GM23338 (cell line): ENCODE measurements at regions not wholly inside any gene's neighbourhood (a gene's known extent, or its start where the extent isn't known, plus 50 kb on each side); places are given as distances from the start of the nearest gene placed in this dataset.

Source experiments
- ATAC-seq: fragments of 200-7000 bp; cut with Tn5 transposase; 3 replicates; pipeline ENCODE4 v1.9.1; 2020
- DNase-seq: peaks from one replicate; pipeline ENCODE4 v3.0.0-alpha.2; 2015; ENCODE audit warnings: low spot score
- H2AFZ ChIP-seq: fragments of 200-600 bp; sonication (generic); 2 replicates; pipeline ENCODE4 v1.8.0; 2016; ENCODE audit warnings: antibody characterized with exemption, mild to moderate bottlenecking, moderate library complexity
- H3F3A ChIP-seq: fragments of 200-600 bp; sonication (generic); replicated peaks from 2 replicates; pipeline ENCODE4 v1.8.0; 2017; ENCODE audit warnings: antibody characterized with exemption, mixed run types, low read depth
- H3K27ac ChIP-seq: fragments of 200-600 bp; sonication (generic); 2 replicates; pipeline ENCODE4 v1.6.1; 2016; ENCODE audit warnings: low read depth
- H3K27me3 ChIP-seq: fragments of 200-600 bp; sonication (generic); 2 replicates; pipeline ENCODE4 v1.8.0; 2016; ENCODE audit warnings: mild to moderate bottlenecking, mixed run types, moderate library complexity; ENCODE audit not compliant: insufficient read depth
- H3K36me3 ChIP-seq: fragments of 200-600 bp; sonication (generic); 2 replicates; pipeline ENCODE4 v1.8.0; 2016; ENCODE audit warnings: mild to moderate bottlenecking; ENCODE audit not compliant: insufficient read depth
- H3K4me1 ChIP-seq: fragments of 200-600 bp; sonication (generic); 2 replicates; pipeline ENCODE4 v1.8.0; 2016; ENCODE audit warnings: mild to moderate bottlenecking, moderate library complexity; ENCODE audit not compliant: insufficient read depth
- H3K4me2 ChIP-seq: fragments of 200-600 bp; sonication (generic); 2 replicates; pipeline ENCODE4 v1.7.1; 2017; ENCODE audit warnings: mixed run types
- H3K4me3 ChIP-seq: fragments of 200-600 bp; sonication (generic); 2 replicates; pipeline ENCODE4 v1.6.1; 2016; ENCODE audit warnings: mixed run types
- H3K79me2 ChIP-seq: fragments of 200-600 bp; sonication (generic); replicated peaks from 2 replicates; pipeline ENCODE4 v1.8.0; 2017; ENCODE audit warnings: mild to moderate bottlenecking; ENCODE audit not compliant: insufficient read depth
- H3K9me2 ChIP-seq: fragments of 200-600 bp; sonication (generic); 2 replicates; pipeline ENCODE4 v1.8.0; 2017; ENCODE audit not compliant: insufficient read depth
- H4K20me1 ChIP-seq: fragments of 200-600 bp; sonication (generic); replicated peaks from 2 replicates; pipeline ENCODE4 v1.8.0; 2017; ENCODE audit warnings: mild to moderate bottlenecking; ENCODE audit not compliant: insufficient read depth
- H3K27ac Mint-ChIP-seq: 2 replicates; pipeline ENCODE4 v1.8.0; 2020; ENCODE audit warnings: inconsistent platforms, mild to moderate bottlenecking, moderate library complexity, mixed read lengths
- H3K27me3 Mint-ChIP-seq: 3 replicates; pipeline ENCODE4 v1.8.0; 2022; ENCODE audit warnings: low read depth, mild to moderate bottlenecking, moderate library complexity, mixed read lengths, inconsistent platforms; ENCODE audit not compliant: insufficient read depth, poor library complexity
- H3K36me3 Mint-ChIP-seq: 3 replicates; pipeline ENCODE4 v1.8.0; 2021; ENCODE audit warnings: low read depth, mild to moderate bottlenecking, inconsistent platforms, moderate library complexity, mixed read lengths
- H3K4me1 Mint-ChIP-seq: 3 replicates; pipeline ENCODE4 v1.8.0; 2020; ENCODE audit warnings: mild to moderate bottlenecking, inconsistent platforms, mixed read lengths
- H3K4me3 Mint-ChIP-seq: 3 replicates; pipeline ENCODE4 v1.8.0; 2021; ENCODE audit warnings: moderate library complexity, mild to moderate bottlenecking, inconsistent platforms, mixed read lengths
- H3K9me3 Mint-ChIP-seq: 3 replicates; pipeline ENCODE4 v1.8.0; 2020; ENCODE audit warnings: moderate library complexity, mild to moderate bottlenecking, inconsistent platforms, mixed read lengths
- CREB1 ChIP-seq: fragments of 250-450 bp; sonication (Bioruptor Pico); IDR thresholded peaks from 2 replicates; pipeline ENCODE4 v1.5.0; 2020; ENCODE audit warnings: low read depth, mild to moderate bottlenecking, moderate library complexity
- EZH2 ChIP-seq: fragments of 200-600 bp; sonication (generic); IDR thresholded peaks from one replicate; pipeline ENCODE4 v1.8.0; 2017; ENCODE audit warnings: antibody characterized with exemption, mild to moderate bottlenecking, low read depth; ENCODE audit not compliant: unreplicated experiment
- EZH2phosphoT487 ChIP-seq: fragments of 200-600 bp; sonication (generic); IDR thresholded peaks from one replicate; pipeline ENCODE4 v1.8.1; 2018; ENCODE audit warnings: antibody characterized with exemption; ENCODE audit not compliant: unreplicated experiment
- JUNB ChIP-seq: IDR thresholded peaks from one replicate; pipeline ENCODE4 v1.6.1; 2016; ENCODE audit warnings: antibody characterized with exemption; ENCODE audit not compliant: unreplicated experiment
- NANOG ChIP-seq: IDR thresholded peaks from 2 replicates; pipeline ENCODE4 v1.6.1; 2016; ENCODE audit warnings: antibody characterized with exemption, borderline replicate concordance
- POLR2AphosphoS5 ChIP-seq: IDR thresholded peaks from 2 replicates; pipeline ENCODE4 v1.6.1; 2016; ENCODE audit warnings: antibody characterized with exemption, low read depth
- REST ChIP-seq: IDR thresholded peaks from one replicate; pipeline ENCODE4 v1.6.1; 2018; ENCODE audit warnings: antibody characterized with exemption; ENCODE audit not compliant: unreplicated experiment
- STAT1 ChIP-seq: IDR thresholded peaks from one replicate; pipeline ENCODE4 v1.6.1; 2016; ENCODE audit warnings: antibody characterized with exemption; ENCODE audit not compliant: unreplicated experiment
- ZNF114 ChIP-seq: fragments of 250-450 bp; sonication (Bioruptor Pico); IDR thresholded peaks from 2 replicates; pipeline ENCODE4 v1.5.0; 2020; ENCODE audit warnings: mild to moderate bottlenecking, moderate library complexity
- ZNF331 ChIP-seq: fragments of 250-450 bp; sonication (Bioruptor Pico); IDR thresholded peaks from 2 replicates; pipeline ENCODE4 v1.5.0; 2020; ENCODE audit warnings: low read depth, mild to moderate bottlenecking, moderate library complexity
- TF ChIP-seq, protein P1 (sequence below), 2 experiments: fragments of 200-600 bp in 1 of 2; sonication (generic) in 1 of 2; conservative IDR thresholded peaks; 2 replicates each; pipeline versions ENCODE4 v1.5.1 to v1.6.1; 2016 to 2017; ENCODE audit warnings: antibody characterized with exemption in 2 of 2, low read depth in 2 of 2, mild to moderate bottlenecking in 2 of 2, moderate library complexity in 1 of 2
- TF ChIP-seq, protein P2 (sequence below): fragments of 250-450 bp; sonication (Bioruptor Pico); IDR thresholded peaks from 2 replicates; pipeline ENCODE4 v1.5.0; 2020; ENCODE audit warnings: mild to moderate bottlenecking, moderate library complexity
- TF ChIP-seq, protein P3 (sequence below): IDR thresholded peaks from 2 replicates; pipeline ENCODE4 v1.6.1; 2016; ENCODE audit warnings: antibody characterized with exemption

DNA sequence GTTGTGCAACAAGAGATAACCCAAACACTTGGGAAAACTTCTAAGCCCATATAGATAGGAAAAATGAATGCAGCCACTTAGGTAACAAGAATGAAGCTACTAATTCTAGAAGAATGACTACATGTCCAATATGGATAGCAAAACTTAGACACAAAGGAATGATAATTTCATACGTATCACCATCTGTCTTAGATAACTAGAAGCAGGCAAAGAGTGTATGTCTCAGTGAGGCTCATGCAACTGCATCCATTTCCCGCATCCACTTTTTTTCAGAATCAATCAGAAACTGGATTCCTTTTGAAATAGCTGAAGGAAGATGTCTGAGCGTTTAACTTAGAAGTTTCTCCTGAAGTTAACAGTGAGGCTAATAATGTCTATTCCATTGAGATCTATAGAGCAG, 408.7 kb upstream of the PITX2 start:
- Histone ChIP-seq H3F3A (no peaks in the 10 kb centered on the region), H3K27ac (no peak overlapping the region), H3K9me2 (no peaks in the 10 kb centered on the region), H3K36me3 (no peaks in the 10 kb centered on the region), H3K27me3 (no peaks in the 10 kb centered on the region), H4K20me1 (no peaks in the 10 kb centered on the region), H3K4me3 (no peak overlapping the region), H2AFZ (no peak overlapping the region), H3K79me2 (no peaks in the 10 kb centered on the region), H3K4me2 (no peak overlapping the region), H3K4me1 (no peaks in the 10 kb centered on the region)
- H3K4me1 Mint-ChIP-seq: peaks cover 8% of the 10 kb centered on the region; the same call in 2 of the 3 replicates
- DNase-seq (no peak), ATAC-seq (no peak)
- no peak overlapping the region for H3K27ac Mint-ChIP-seq
- TF ChIP-seq STAT1 (no peak), EZH2 (no peak), REST (no peak), JUNB (no peak), ZNF114 (CRISPR knock-in tag) (no peak), ZNF331 (CRISPR knock-in tag) (no peak), NANOG (no peak), POLR2AphosphoS5 (no peak), EZH2phosphoT487 (no peak), CREB1 (CRISPR knock-in tag) (no peak)
- TF ChIP-seq, protein P1, sequence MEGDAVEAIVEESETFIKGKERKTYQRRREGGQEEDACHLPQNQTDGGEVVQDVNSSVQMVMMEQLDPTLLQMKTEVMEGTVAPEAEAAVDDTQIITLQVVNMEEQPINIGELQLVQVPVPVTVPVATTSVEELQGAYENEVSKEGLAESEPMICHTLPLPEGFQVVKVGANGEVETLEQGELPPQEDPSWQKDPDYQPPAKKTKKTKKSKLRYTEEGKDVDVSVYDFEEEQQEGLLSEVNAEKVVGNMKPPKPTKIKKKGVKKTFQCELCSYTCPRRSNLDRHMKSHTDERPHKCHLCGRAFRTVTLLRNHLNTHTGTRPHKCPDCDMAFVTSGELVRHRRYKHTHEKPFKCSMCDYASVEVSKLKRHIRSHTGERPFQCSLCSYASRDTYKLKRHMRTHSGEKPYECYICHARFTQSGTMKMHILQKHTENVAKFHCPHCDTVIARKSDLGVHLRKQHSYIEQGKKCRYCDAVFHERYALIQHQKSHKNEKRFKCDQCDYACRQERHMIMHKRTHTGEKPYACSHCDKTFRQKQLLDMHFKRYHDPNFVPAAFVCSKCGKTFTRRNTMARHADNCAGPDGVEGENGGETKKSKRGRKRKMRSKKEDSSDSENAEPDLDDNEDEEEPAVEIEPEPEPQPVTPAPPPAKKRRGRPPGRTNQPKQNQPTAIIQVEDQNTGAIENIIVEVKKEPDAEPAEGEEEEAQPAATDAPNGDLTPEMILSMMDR (conservative IDR thresholded peaks at IDR 0.05; ENCODE audit: low read depth in 2 of 2): no peak
- TF ChIP-seq, protein P2, sequence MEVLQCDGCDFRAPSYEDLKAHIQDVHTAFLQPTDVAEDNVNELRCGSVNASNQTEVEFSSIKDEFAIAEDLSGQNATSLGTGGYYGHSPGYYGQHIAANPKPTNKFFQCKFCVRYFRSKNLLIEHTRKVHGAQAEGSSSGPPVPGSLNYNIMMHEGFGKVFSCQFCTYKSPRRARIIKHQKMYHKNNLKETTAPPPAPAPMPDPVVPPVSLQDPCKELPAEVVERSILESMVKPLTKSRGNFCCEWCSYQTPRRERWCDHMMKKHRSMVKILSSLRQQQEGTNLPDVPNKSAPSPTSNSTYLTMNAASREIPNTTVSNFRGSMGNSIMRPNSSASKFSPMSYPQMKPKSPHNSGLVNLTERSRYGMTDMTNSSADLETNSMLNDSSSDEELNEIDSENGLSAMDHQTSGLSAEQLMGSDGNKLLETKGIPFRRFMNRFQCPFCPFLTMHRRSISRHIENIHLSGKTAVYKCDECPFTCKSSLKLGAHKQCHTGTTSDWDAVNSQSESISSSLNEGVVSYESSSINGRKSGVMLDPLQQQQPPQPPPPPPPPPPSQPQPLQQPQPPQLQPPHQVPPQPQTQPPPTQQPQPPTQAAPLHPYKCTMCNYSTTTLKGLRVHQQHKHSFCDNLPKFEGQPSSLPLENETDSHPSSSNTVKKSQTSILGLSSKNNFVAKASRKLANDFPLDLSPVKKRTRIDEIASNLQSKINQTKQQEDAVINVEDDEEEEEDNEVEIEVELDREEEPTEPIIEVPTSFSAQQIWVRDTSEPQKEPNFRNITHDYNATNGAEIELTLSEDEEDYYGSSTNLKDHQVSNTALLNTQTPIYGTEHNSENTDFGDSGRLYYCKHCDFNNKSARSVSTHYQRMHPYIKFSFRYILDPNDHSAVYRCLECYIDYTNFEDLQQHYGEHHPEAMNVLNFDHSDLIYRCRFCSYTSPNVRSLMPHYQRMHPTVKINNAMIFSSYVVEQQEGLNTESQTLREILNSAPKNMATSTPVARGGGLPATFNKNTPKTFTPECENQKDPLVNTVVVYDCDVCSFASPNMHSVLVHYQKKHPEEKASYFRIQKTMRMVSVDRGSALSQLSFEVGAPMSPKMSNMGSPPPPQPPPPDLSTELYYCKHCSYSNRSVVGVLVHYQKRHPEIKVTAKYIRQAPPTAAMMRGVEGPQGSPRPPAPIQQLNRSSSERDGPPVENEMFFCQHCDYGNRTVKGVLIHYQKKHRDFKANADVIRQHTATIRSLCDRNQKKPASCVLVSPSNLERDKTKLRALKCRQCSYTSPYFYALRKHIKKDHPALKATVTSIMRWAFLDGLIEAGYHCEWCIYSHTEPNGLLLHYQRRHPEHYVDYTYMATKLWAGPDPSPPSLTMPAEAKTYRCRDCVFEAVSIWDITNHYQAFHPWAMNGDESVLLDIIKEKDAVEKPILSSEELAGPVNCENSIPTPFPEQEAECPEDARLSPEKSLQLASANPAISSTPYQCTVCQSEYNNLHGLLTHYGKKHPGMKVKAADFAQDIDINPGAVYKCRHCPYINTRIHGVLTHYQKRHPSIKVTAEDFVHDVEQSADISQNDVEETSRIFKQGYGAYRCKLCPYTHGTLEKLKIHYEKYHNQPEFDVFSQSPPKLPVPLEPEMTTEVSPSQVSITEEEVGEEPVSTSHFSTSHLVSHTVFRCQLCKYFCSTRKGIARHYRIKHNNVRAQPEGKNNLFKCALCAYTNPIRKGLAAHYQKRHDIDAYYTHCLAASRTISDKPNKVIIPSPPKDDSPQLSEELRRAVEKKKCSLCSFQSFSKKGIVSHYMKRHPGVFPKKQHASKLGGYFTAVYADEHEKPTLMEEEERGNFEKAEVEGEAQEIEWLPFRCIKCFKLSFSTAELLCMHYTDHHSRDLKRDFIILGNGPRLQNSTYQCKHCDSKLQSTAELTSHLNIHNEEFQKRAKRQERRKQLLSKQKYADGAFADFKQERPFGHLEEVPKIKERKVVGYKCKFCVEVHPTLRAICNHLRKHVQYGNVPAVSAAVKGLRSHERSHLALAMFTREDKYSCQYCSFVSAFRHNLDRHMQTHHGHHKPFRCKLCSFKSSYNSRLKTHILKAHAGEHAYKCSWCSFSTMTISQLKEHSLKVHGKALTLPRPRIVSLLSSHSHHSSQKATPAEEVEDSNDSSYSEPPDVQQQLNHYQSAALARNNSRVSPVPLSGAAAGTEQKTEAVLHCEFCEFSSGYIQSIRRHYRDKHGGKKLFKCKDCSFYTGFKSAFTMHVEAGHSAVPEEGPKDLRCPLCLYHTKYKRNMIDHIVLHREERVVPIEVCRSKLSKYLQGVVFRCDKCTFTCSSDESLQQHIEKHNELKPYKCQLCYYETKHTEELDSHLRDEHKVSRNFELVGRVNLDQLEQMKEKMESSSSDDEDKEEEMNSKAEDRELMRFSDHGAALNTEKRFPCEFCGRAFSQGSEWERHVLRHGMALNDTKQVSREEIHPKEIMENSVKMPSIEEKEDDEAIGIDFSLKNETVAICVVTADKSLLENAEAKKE (CRISPR knock-in tag): no peak
- TF ChIP-seq, protein P3, sequence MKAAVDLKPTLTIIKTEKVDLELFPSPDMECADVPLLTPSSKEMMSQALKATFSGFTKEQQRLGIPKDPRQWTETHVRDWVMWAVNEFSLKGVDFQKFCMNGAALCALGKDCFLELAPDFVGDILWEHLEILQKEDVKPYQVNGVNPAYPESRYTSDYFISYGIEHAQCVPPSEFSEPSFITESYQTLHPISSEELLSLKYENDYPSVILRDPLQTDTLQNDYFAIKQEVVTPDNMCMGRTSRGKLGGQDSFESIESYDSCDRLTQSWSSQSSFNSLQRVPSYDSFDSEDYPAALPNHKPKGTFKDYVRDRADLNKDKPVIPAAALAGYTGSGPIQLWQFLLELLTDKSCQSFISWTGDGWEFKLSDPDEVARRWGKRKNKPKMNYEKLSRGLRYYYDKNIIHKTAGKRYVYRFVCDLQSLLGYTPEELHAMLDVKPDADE: no peak
- H3K27me3 Mint-ChIP-seq: no peaks in the 10 kb centered on the region
- no peaks in the 10 kb centered on the region for H3K36me3 Mint-ChIP-seq
- H3K9me3 Mint-ChIP-seq: peaks cover 3% of the 10 kb centered on the region; the same call in 1 of the 3 replicates
- H3K4me3 Mint-ChIP-seq: no peak overlapping the region
